ENCODE measurements at regions not wholly inside any gene's neighbourhood (a gene's known extent, or its start where the extent isn't known, plus 50 kb on each side); places are given as distances from the start of the nearest gene placed in this dataset.

DNA sequence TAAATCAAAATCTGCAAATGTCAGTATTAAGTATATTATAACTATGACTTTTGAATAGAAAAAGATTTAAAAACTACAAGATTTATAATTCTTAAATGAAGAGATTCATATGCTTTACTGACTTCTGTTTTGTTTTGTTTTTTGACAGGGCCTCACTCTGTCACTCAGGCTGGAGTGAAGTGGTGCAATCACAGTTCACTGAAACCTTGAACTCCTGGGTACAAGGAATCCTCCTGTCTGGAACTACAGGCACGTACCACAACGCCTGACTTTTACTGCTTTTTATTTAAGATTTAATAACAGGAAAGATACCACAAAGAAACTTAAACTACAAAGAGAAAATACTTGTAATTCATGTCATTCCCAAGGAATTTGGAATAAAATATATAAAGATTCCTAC lies 940.2 kb upstream of the CITED2 start:
- Histone ChIP-seq H3K4me3 (no peak overlapping the region), H3K36me3 (no peaks in the 10 kb centered on the region), H3K9me3 (no peaks in the 10 kb centered on the region), H3K27me3 (no peaks in the 10 kb centered on the region), H3K27ac (no peak overlapping the region), H3K4me1 (no peaks in the 10 kb centered on the region)
- TF ChIP-seq EP300 (IDR thresholded peaks at IDR 0.05) (no peak), CTCF (IDR thresholded peaks at IDR 0.05) (no peak), POLR2A (IDR thresholded peaks at IDR 0.05) (no peak), POLR2AphosphoS5 (IDR thresholded peaks at IDR 0.05) (no peak)
- DNase-seq (ENCODE audit: low spot score in 2 of 2), result no peak
- 70% methylated on average over 2 of the region's 2 CpGs for WGBS

- Histone ChIP-seq H3K9me3 (no peaks in the 10 kb centered on the region), H3K36me3 (no peaks in the 10 kb centered on the region), H3K27me3 (no peaks in the 10 kb centered on the region), H3K4me1 (no peaks in the 10 kb centered on the region), H3K4me3 (no peak overlapping the region), H3K27ac (no peak overlapping the region)
- DNase-seq (ENCODE audit: low spot score in 2 of 2), result no peak
- TF ChIP-seq POLR2A (IDR thresholded peaks at IDR 0.05) (no peak), EP300 (IDR thresholded peaks at IDR 0.05) (no peak), CTCF (IDR thresholded peaks at IDR 0.05) (no peak), POLR2AphosphoS5 (IDR thresholded peaks at IDR 0.05) (no peak)
Measured at GRCh38 chr6:140311146-140311545, 936.7 kb upstream of the CITED2 start.

DNA sequence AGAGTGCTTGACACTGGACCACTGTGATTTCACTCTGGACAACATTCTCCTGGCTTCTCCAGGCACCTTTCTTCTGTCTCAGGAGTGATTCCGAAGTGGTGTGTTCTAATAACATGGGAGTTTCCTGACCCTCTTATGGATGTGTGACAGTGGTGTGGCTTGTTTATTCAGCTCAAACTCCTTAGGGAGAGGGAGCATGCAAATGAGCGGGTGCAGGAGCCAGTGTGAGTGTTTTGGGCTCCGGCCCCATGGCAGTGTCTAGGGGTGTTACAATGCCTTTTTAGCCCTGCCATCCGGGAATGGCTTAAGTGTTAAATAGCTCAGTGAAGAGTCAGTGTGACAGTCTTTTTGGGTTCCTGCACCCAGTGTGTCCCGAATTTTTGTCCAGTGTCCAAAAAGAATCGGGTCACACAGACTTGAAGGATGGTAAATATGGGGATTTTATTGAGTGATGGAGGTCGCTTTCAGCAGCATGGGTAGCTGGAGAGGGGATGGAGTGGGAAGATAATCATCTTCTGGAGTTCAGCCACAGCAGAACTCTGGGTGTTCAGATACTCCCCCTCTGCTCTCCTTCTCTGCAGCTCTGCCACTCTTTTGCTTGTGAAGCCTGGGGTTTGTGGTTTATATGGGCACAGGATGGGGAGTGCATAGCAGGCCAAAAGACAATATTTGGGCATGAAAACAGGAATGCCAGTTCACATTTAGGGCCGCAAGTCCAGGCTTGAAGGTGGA lies 928.9 kb upstream of the CITED2 start:
- no peak for TF ChIP-seq POLR2A (IDR thresholded peaks at IDR 0.05)
- no peak for TF ChIP-seq EP300 (IDR thresholded peaks at IDR 0.05)
- TF ChIP-seq POLR2AphosphoS5 (IDR thresholded peaks at IDR 0.05), result no peak
- no peak for TF ChIP-seq CTCF (IDR thresholded peaks at IDR 0.05)
- no peak overlapping the region for H3K27ac ChIP-seq
- H3K9me3 ChIP-seq, result no peaks in the 10 kb centered on the region
- H3K36me3 ChIP-seq, result no peaks in the 10 kb centered on the region
- no peaks in the 10 kb centered on the region for H3K27me3 ChIP-seq
- 83% methylated on average over 8 of the region's 8 CpGs for WGBS
- no peak for DNase-seq (ENCODE audit: low spot score in 2 of 2)
- H3K4me3 ChIP-seq, result no peak overlapping the region
- no peaks in the 10 kb centered on the region for H3K4me1 ChIP-seq

GRCh38 chr6:140300331-140300730 lies 925.9 kb upstream of the CITED2 start:
- H3K27ac ChIP-seq, result no peak overlapping the region
- no peaks in the 10 kb centered on the region for H3K27me3 ChIP-seq
- H3K4me3 ChIP-seq, result no peak overlapping the region
- no peaks in the 10 kb centered on the region for H3K4me1 ChIP-seq
- whole genome bisulfite sequencing, result 52% methylated on average over 1 of the region's 1 CpG
- DNase-seq (ENCODE audit: low spot score in 2 of 2), result no peak
- H3K9me3 ChIP-seq, result no peaks in the 10 kb centered on the region
- TF ChIP-seq POLR2A (IDR thresholded peaks at IDR 0.05), result no peak
- TF ChIP-seq EP300 (IDR thresholded peaks at IDR 0.05), result no peak
- no peak for TF ChIP-seq CTCF (IDR thresholded peaks at IDR 0.05)
- TF ChIP-seq POLR2AphosphoS5 (IDR thresholded peaks at IDR 0.05), result no peak
- no peaks in the 10 kb centered on the region for H3K36me3 ChIP-seq

- Histone ChIP-seq H3K9me3 (no peaks in the 10 kb centered on the region), H3K27ac (no peak overlapping the region), H3K4me3 (no peak overlapping the region), H3K4me1 (no peaks in the 10 kb centered on the region), H3K36me3 (no peaks in the 10 kb centered on the region), H3K27me3 (no peaks in the 10 kb centered on the region)
- TF ChIP-seq EP300 (IDR thresholded peaks at IDR 0.05) (no peak), CTCF (IDR thresholded peaks at IDR 0.05) (no peak), POLR2A (IDR thresholded peaks at IDR 0.05) (no peak), POLR2AphosphoS5 (IDR thresholded peaks at IDR 0.05) (no peak)
- WGBS, result 87% methylated on average over 3 of the region's 3 CpGs
- DNase-seq (ENCODE audit: low spot score in 2 of 2), result no peak
Measured at GRCh38 chr6:140289186-140289585, 914.7 kb upstream of the CITED2 start.
